ENCODE measurements at regions not wholly inside any gene's neighbourhood (a gene's known extent, or its start where the extent isn't known, plus 50 kb on each side); places are given as distances from the start of the nearest gene placed in this dataset.

DNA sequence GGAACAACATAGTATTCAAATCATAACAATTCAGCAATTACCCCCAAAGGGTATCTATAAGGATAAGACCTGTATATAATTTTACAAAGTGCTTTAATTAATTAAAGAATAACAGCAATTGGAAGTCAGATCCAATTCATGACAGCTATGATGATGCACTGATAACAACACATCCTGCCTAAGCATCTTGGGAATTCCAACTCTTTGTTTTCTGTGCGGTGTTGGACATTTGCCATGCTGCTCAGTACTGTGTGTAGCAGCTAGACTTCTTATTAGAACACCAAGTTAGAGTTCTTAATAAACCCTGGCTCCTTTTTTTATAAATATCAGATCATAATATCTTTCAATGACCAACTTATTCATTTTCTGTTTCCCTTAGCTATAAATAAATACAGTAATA, 209.0 kb downstream of the SEC61B start:
- no peak for TF ChIP-seq EZH2 (IDR thresholded peaks at IDR 0.05; ENCODE audit: borderline replicate concordance, low read depth, low read length, severe bottlenecking)
- TF ChIP-seq, protein P1, sequence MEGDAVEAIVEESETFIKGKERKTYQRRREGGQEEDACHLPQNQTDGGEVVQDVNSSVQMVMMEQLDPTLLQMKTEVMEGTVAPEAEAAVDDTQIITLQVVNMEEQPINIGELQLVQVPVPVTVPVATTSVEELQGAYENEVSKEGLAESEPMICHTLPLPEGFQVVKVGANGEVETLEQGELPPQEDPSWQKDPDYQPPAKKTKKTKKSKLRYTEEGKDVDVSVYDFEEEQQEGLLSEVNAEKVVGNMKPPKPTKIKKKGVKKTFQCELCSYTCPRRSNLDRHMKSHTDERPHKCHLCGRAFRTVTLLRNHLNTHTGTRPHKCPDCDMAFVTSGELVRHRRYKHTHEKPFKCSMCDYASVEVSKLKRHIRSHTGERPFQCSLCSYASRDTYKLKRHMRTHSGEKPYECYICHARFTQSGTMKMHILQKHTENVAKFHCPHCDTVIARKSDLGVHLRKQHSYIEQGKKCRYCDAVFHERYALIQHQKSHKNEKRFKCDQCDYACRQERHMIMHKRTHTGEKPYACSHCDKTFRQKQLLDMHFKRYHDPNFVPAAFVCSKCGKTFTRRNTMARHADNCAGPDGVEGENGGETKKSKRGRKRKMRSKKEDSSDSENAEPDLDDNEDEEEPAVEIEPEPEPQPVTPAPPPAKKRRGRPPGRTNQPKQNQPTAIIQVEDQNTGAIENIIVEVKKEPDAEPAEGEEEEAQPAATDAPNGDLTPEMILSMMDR (IDR thresholded peaks at IDR 0.05; ENCODE audit: borderline replicate concordance, extremely low read depth, low read length, poor library complexity, severe bottlenecking), result no peak

Measured in DND-41 (cell line).